Hepatocyte (in vitro differentiated cells): ENCODE measurements at regions not wholly inside any gene's neighbourhood (a gene's known extent, or its start where the extent isn't known, plus 50 kb on each side); places are given as distances from the start of the nearest gene placed in this dataset.

ENCODE experiments used
- DNase-seq: peaks from one replicate; pipeline ENCODE4 v3.0.0-alpha.2; 2016; ENCODE audit warnings: low spot score
- H2AFZ ChIP-seq: fragments of 200-600 bp; sonication (generic); 2 replicates; pipeline ENCODE4 v1.6.0; 2016; ENCODE audit warnings: antibody characterized with exemption, mild to moderate bottlenecking
- H3K27ac ChIP-seq: fragments of 200-600 bp; sonication (generic); 2 replicates; pipeline ENCODE4 v1.5.1; 2016; ENCODE audit warnings: mild to moderate bottlenecking
- H3K27me3 ChIP-seq: fragments of 200-600 bp; sonication (generic); 2 replicates; pipeline ENCODE4 v1.6.1; 2016
- H3K36me3 ChIP-seq: fragments of 200-600 bp; sonication (generic); replicated peaks from 2 replicates; pipeline ENCODE4 v1.5.1; 2016; ENCODE audit warnings: low read depth; ENCODE audit not compliant: insufficient read depth
- H3K4me1 ChIP-seq: fragments of 200-600 bp; sonication (generic); 2 replicates; pipeline ENCODE4 v1.5.1; 2016; ENCODE audit warnings: mild to moderate bottlenecking, moderate library complexity; ENCODE audit not compliant: insufficient read depth
- H3K4me2 ChIP-seq: fragments of 200-600 bp; sonication (generic); 2 replicates; pipeline ENCODE4 v1.6.0; 2016
- H3K4me3 ChIP-seq: fragments of 200-600 bp; sonication (generic); 2 replicates; pipeline ENCODE4 v1.5.1; 2016; ENCODE audit warnings: mild to moderate bottlenecking
- H3K79me2 ChIP-seq: fragments of 200-600 bp; sonication (generic); 2 replicates; pipeline ENCODE4 v1.6.0; 2017; ENCODE audit warnings: mild to moderate bottlenecking
- H3K9me2 ChIP-seq: fragments of 200-600 bp; sonication (generic); replicated peaks from 2 replicates; pipeline ENCODE4 v1.6.0; 2017; ENCODE audit warnings: mild to moderate bottlenecking; ENCODE audit not compliant: insufficient read depth
- H3K9me3 ChIP-seq: fragments of 200-600 bp; sonication (generic); 2 replicates; pipeline ENCODE4 v1.5.1; 2016; ENCODE audit warnings: low read depth, mild to moderate bottlenecking
- H4K20me1 ChIP-seq: fragments of 200-600 bp; sonication (generic); 2 replicates; pipeline ENCODE4 v1.6.0; 2016; ENCODE audit warnings: mild to moderate bottlenecking; ENCODE audit not compliant: insufficient read depth, poor library complexity, severe bottlenecking
- CTCF ChIP-seq: fragments of 200-600 bp; sonication (generic); IDR thresholded peaks from 2 replicates; pipeline ENCODE4 v1.5.1; 2016; ENCODE audit warnings: antibody characterized with exemption, mild to moderate bottlenecking; ENCODE audit not compliant: poor library complexity
- EZH2 ChIP-seq: fragments of 200-600 bp; sonication (generic); IDR thresholded peaks from 2 replicates; pipeline ENCODE4 v1.6.1; 2016; ENCODE audit warnings: antibody characterized with exemption, mild to moderate bottlenecking, borderline replicate concordance
- EZH2phosphoT487 ChIP-seq: fragments of 200-600 bp; sonication (generic); IDR thresholded peaks from one replicate; pipeline ENCODE4 v1.6.1; 2018; ENCODE audit warnings: antibody characterized with exemption, mild to moderate bottlenecking, low read depth, moderate library complexity; ENCODE audit not compliant: unreplicated experiment, severe bottlenecking
- WGBS: methylation state at CpG from one replicate; pipeline ENCODE4 v1.1.6; 2016; ENCODE audit warnings: low lambda C conversion rate; ENCODE audit errors: missing lambda C conversion rate; 5-methylcytosine and 5-hydroxymethylcytosine counted together

GRCh38 chr21:41614511-41614910 lies 106.6 kb upstream of the TMPRSS2 start:
- WGBS, result 83% methylated on average over 12 of the region's 12 CpGs
- no peaks in the 10 kb centered on the region for H3K79me2 ChIP-seq
- H3K27ac ChIP-seq, result no peak overlapping the region
- no peaks in the 10 kb centered on the region for H3K9me3 ChIP-seq
- no peak for TF ChIP-seq CTCF
- no peak for TF ChIP-seq EZH2phosphoT487
- TF ChIP-seq EZH2, result no peak
- no peaks in the 10 kb centered on the region for H3K27me3 ChIP-seq
- H3K9me2 ChIP-seq, result no peaks in the 10 kb centered on the region
- H4K20me1 ChIP-seq, result no peaks in the 10 kb centered on the region
- no peak for DNase-seq
- no peaks in the 10 kb centered on the region for H3K36me3 ChIP-seq
- no peak overlapping the region for H3K4me3 ChIP-seq
- H3K4me1 ChIP-seq, result peaks cover 12% of the 10 kb centered on the region
- no peak overlapping the region for H2AFZ ChIP-seq
- H3K4me2 ChIP-seq, result no peak overlapping the region

- Histone ChIP-seq H3K27me3 (no peaks in the 10 kb centered on the region), H3K4me2 (no peak overlapping the region), H3K4me3 (no peak overlapping the region), H4K20me1 (no peaks in the 10 kb centered on the region), H3K36me3 (no peaks in the 10 kb centered on the region), H3K79me2 (no peaks in the 10 kb centered on the region), H3K9me3 (no peaks in the 10 kb centered on the region), H3K9me2 (no peaks in the 10 kb centered on the region), H3K4me1 (peaks cover 12% of the 10 kb centered on the region), H2AFZ (no peak overlapping the region), H3K27ac (peak overlapping the region; percentile 65)
- DNase-seq, result no peak
- WGBS, result 96% methylated on average over 19 of the region's 19 CpGs
- TF ChIP-seq EZH2phosphoT487 (no peak), CTCF (no peak), EZH2 (no peak)
These were observed 105.6 kb upstream of the TMPRSS2 start for GRCh38 chr21:41613533-41613909.

- WGBS, result 56% methylated on average over 16 of the region's 21 CpGs
- no peak overlapping the region for H3K4me3 ChIP-seq
- no peaks in the 10 kb centered on the region for H3K9me3 ChIP-seq
- TF ChIP-seq EZH2phosphoT487 (no peak), CTCF (peak; percentile 86)
- H2AFZ ChIP-seq, result peak overlapping the region; percentile 42
- H3K27ac ChIP-seq, result peak overlapping the region; percentile 65
- H3K4me2 ChIP-seq, result peak overlapping the region; percentile 70
- H3K36me3 ChIP-seq, result no peaks in the 10 kb centered on the region
- H3K79me2 ChIP-seq, result no peaks in the 10 kb centered on the region
- no peaks in the 10 kb centered on the region for H3K27me3 ChIP-seq
- no peaks in the 10 kb centered on the region for H4K20me1 ChIP-seq
- peak; percentile 80 for DNase-seq
- no peaks in the 10 kb centered on the region for H3K9me2 ChIP-seq
- H3K4me1 ChIP-seq, result peaks cover 12% of the 10 kb centered on the region
These were observed 104.9 kb upstream of the TMPRSS2 start for GRCh38 chr21:41612674-41613532.
